ENCODE measurements at regions not wholly inside any gene's neighbourhood (a gene's known extent, or its start where the extent isn't known, plus 50 kb on each side); places are given as distances from the start of the nearest gene placed in this dataset.
"Not testable (repeated sequence)": the region's sequence is repeated elsewhere in the genome, so short reads cannot be mapped to it uniquely, and the experiment has no call there.

GRCh38 chr5:24232929-24233498, 411.8 kb downstream of the CDH10 start:
- H3K9me3 Mint-ChIP-seq, result no peaks in the 10 kb centered on the region
- no peak overlapping the region for H3K27ac Mint-ChIP-seq
- H3K4me1 Mint-ChIP-seq, result no peaks in the 10 kb centered on the region
- no peak overlapping the region for H3K4me3 Mint-ChIP-seq
- ATAC-seq (replicated peaks) (no peak), DNase-seq (no peak)
- no peaks in the 10 kb centered on the region for H3K27me3 Mint-ChIP-seq
- no peaks in the 10 kb centered on the region for H3K36me3 Mint-ChIP-seq

- Mint-ChIP-seq H3K36me3 (no peaks in the 10 kb centered on the region), H3K4me1 (no peaks in the 10 kb centered on the region), H3K27me3 (no peaks in the 10 kb centered on the region), H3K9me3 (no peaks in the 10 kb centered on the region), H3K27ac (no peak overlapping the region), H3K4me3 (no peak overlapping the region)
- DNase-seq (no peak), ATAC-seq (replicated peaks) (no peak)
These were observed 408.8 kb downstream of the CDH10 start for GRCh38 chr5:24235946-24236345.

- H3K27me3 Mint-ChIP-seq, result no peaks in the 10 kb centered on the region
These were observed 399.0 kb downstream of the CDH10 start for GRCh38 chr5:24245821-24246220.

GRCh38 chr5:24264547-24264946, 380.2 kb downstream of the CDH10 start:
- H3K4me1 Mint-ChIP-seq, result no peaks in the 10 kb centered on the region

More at GRCh38 chr5:24245821-24246220, 399.0 kb downstream of the CDH10 start:
- no peaks in the 10 kb centered on the region for H3K36me3 Mint-ChIP-seq
- no peak for DNase-seq
- peaks cover 6 to 13% of the 10 kb centered on the region in 2 donors for H3K9me3 Mint-ChIP-seq
- no peak overlapping the region for H3K4me3 Mint-ChIP-seq
- H3K27ac Mint-ChIP-seq, result no peak overlapping the region
- H3K4me1 Mint-ChIP-seq, result no peaks in the 10 kb centered on the region
- no peak for ATAC-seq (replicated peaks)

GRCh38 chr5:24265306-24265705, 379.5 kb downstream of the CDH10 start:
- ATAC-seq (replicated peaks) (no peak), DNase-seq (no peak)
- no peaks in the 10 kb centered on the region for H3K27me3 Mint-ChIP-seq
- H3K36me3 Mint-ChIP-seq, result no peaks in the 10 kb centered on the region
- H3K27ac Mint-ChIP-seq, result no peak overlapping the region
- no peaks in the 10 kb centered on the region for H3K4me1 Mint-ChIP-seq
- H3K9me3 Mint-ChIP-seq, result peaks cover 1 to 4% of the 10 kb centered on the region in 2 donors
- no peak overlapping the region for H3K4me3 Mint-ChIP-seq

More at GRCh38 chr5:24264547-24264946, 380.2 kb downstream of the CDH10 start:
- Mint-ChIP-seq H3K4me3 (no peak overlapping the region), H3K36me3 (no peaks in the 10 kb centered on the region), H3K27ac (no peak overlapping the region), H3K27me3 (no peaks in the 10 kb centered on the region), H3K9me3 (peaks cover 1 to 4% of the 10 kb centered on the region in 2 donors)
- no peak for ATAC-seq (replicated peaks)
- no peak for DNase-seq

- Mint-ChIP-seq H3K36me3 (no peaks in the 10 kb centered on the region), H3K9me3 (peaks cover 1 to 4% of the 10 kb centered on the region in 2 donors), H3K4me3 (no peak overlapping the region), H3K27me3 (no peaks in the 10 kb centered on the region), H3K27ac (no peak overlapping the region), H3K4me1 (no peaks in the 10 kb centered on the region)
- ATAC-seq (replicated peaks) (no peak), DNase-seq (no peak)
These were observed 376.2 kb downstream of the CDH10 start for GRCh38 chr5:24268482-24269056.

GRCh38 chr5:24271702-24272118, 373.1 kb downstream of the CDH10 start:
- not testable (repeated sequence) for H3K9me3 Mint-ChIP-seq; H3K4me3 Mint-ChIP-seq; H3K36me3 Mint-ChIP-seq; ATAC-seq (replicated peaks); H3K27me3 Mint-ChIP-seq; H3K4me1 Mint-ChIP-seq; H3K27ac Mint-ChIP-seq; DNase-seq

- Mint-ChIP-seq H3K4me1 (no peaks in the 10 kb centered on the region), H3K9me3 (no peaks in the 10 kb centered on the region), H3K27me3 (no peaks in the 10 kb centered on the region), H3K27ac (no peak overlapping the region), H3K36me3 (no peaks in the 10 kb centered on the region), H3K4me3 (no peak overlapping the region)
- ATAC-seq (replicated peaks), result no peak
- DNase-seq, result no peak
These were observed 372.0 kb downstream of the CDH10 start for GRCh38 chr5:24272741-24273140.

GRCh38 chr5:24280215-24280614, 364.6 kb downstream of the CDH10 start:
- Mint-ChIP-seq H3K36me3 (no peaks in the 10 kb centered on the region), H3K27ac (no peak overlapping the region), H3K4me3 (no peak overlapping the region), H3K9me3 (peaks cover 0 to 1% of the 10 kb centered on the region in 2 donors), H3K27me3 (no peaks in the 10 kb centered on the region), H3K4me1 (no peaks in the 10 kb centered on the region)
- no peak for ATAC-seq (replicated peaks)
- no peak for DNase-seq

GRCh38 chr5:24281818-24282217, 363.0 kb downstream of the CDH10 start:
- Mint-ChIP-seq H3K27ac (no peak overlapping the region), H3K36me3 (no peaks in the 10 kb centered on the region), H3K4me3 (no peak overlapping the region), H3K9me3 (peaks cover 0 to 4% of the 10 kb centered on the region in 2 donors), H3K27me3 (no peaks in the 10 kb centered on the region), H3K4me1 (no peaks in the 10 kb centered on the region)
- no peak for DNase-seq
- no peak for ATAC-seq (replicated peaks)

- Mint-ChIP-seq H3K4me3 (no peak overlapping the region), H3K27me3 (no peaks in the 10 kb centered on the region), H3K4me1 (no peaks in the 10 kb centered on the region), H3K36me3 (no peaks in the 10 kb centered on the region), H3K9me3 (peaks cover 5 to 7% of the 10 kb centered on the region in 2 donors), H3K27ac (no peak overlapping the region)
- no peak for ATAC-seq (replicated peaks)
- no peak for DNase-seq
These were observed 355.0 kb downstream of the CDH10 start for GRCh38 chr5:24289582-24290335.

GRCh38 chr5:24290536-24290935, 354.2 kb downstream of the CDH10 start:
- DNase-seq (no peak), ATAC-seq (replicated peaks) (no peak)
- no peaks in the 10 kb centered on the region for H3K36me3 Mint-ChIP-seq
- H3K4me3 Mint-ChIP-seq, result no peak overlapping the region
- no peaks in the 10 kb centered on the region for H3K27me3 Mint-ChIP-seq
- H3K9me3 Mint-ChIP-seq, result peaks cover 5% of the 10 kb centered on the region in 2 donors
- H3K4me1 Mint-ChIP-seq, result no peaks in the 10 kb centered on the region
- H3K27ac Mint-ChIP-seq, result no peak overlapping the region

- Mint-ChIP-seq H3K27me3 (no peaks in the 10 kb centered on the region), H3K4me1 (no peaks in the 10 kb centered on the region), H3K36me3 (no peaks in the 10 kb centered on the region), H3K27ac (no peak overlapping the region), H3K9me3 (peaks cover 5 to 6% of the 10 kb centered on the region in 2 donors), H3K4me3 (no peak overlapping the region)
- ATAC-seq (replicated peaks) (no peak), DNase-seq (no peak)
These were observed 352.9 kb downstream of the CDH10 start for GRCh38 chr5:24291916-24292315.

GRCh38 chr5:24294333-24294732, 350.4 kb downstream of the CDH10 start:
- Mint-ChIP-seq H3K27me3 (no peaks in the 10 kb centered on the region), H3K4me3 (no peak overlapping the region), H3K9me3 (peaks cover 9% of the 10 kb centered on the region in 2 donors), H3K4me1 (no peaks in the 10 kb centered on the region), H3K36me3 (no peaks in the 10 kb centered on the region), H3K27ac (no peak overlapping the region)
- DNase-seq (no peak), ATAC-seq (replicated peaks) (no peak)

GRCh38 chr5:24314106-24314505, 330.7 kb downstream of the CDH10 start:
- H3K4me1 Mint-ChIP-seq, result no peaks in the 10 kb centered on the region
- H3K27me3 Mint-ChIP-seq, result no peaks in the 10 kb centered on the region
- DNase-seq (no peak), ATAC-seq (replicated peaks) (peak in 1 of 2 donors; percentile 31)
- no peak overlapping the region for H3K4me3 Mint-ChIP-seq
- H3K27ac Mint-ChIP-seq, result no peak overlapping the region
- no peaks in the 10 kb centered on the region for H3K36me3 Mint-ChIP-seq
- peaks cover 19 to 24% of the 10 kb centered on the region in 2 donors for H3K9me3 Mint-ChIP-seq
